Stomach (tissue), 8 donors: ENCODE measurements at regions not wholly inside any gene's neighbourhood (a gene's known extent, or its start where the extent isn't known, plus 50 kb on each side); places are given as distances from the start of the nearest gene placed in this dataset.

ENCODE experiments used
- DNase-seq, 2 donors: peaks; one replicate each; pipeline versions ENCODE4 v3.0.0 to v3.0.0-alpha.2; 2013 to 2019
- H3K27ac ChIP-seq, 5 donors: fragments of 200-600 bp in 4 of 5; sonication (generic) in 4 of 5; one replicate each; pipeline ENCODE4 v1.5.1; 2013 to 2019; ENCODE audit warnings: mild to moderate bottlenecking in 1 of 5, moderate library complexity in 1 of 5
- H3K27me3 ChIP-seq, 3 donors: fragments of 200-600 bp; sonication (generic); one replicate each; pipeline ENCODE4 v1.5.1; 2017 to 2019; ENCODE audit warnings: mixed run types in 1 of 3
- H3K36me3 ChIP-seq, 4 donors: fragments of 200-600 bp; sonication (generic); 1 replicate in 3 of 4; 2 replicates in 1 of 4; pipeline ENCODE4 v1.5.1; 2016 to 2019
- H3K4me1 ChIP-seq, 4 donors: fragments of 200-600 bp; sonication (generic); one replicate each; pipeline ENCODE4 v1.5.1; 2016 to 2019
- H3K4me3 ChIP-seq, 4 donors: fragments of 200-600 bp; sonication (generic) in 3 of 4; one replicate each; pipeline ENCODE4 v1.5.1; 2016 to 2019; ENCODE audit warnings: mild to moderate bottlenecking in 1 of 4
- H3K9me3 ChIP-seq, 4 donors: fragments of 200-600 bp; sonication (generic); one replicate each; pipeline ENCODE4 v1.5.1; 2016 to 2019
- CTCF ChIP-seq, 7 experiments: fragments of 450-650 bp in 4 of 7; fragments of 200-600 bp in 3 of 7; sonication (generic) in 3 of 7; IDR thresholded peaks; one replicate each; pipeline ENCODE4 v1.5.1; 2016 to 2019; ENCODE audit warnings: antibody characterized with exemption in 7 of 7, control low read depth in 2 of 7, mild to moderate bottlenecking in 1 of 7
- EP300 ChIP-seq: sonication (generic); formaldehyde crosslinking; IDR thresholded peaks from one replicate; pipeline ENCODE4 v1.6.1; 2017; ENCODE audit warnings: antibody characterized with exemption
- POLR2A ChIP-seq, 4 donors: fragments of 450-650 bp; IDR thresholded peaks; one replicate each; pipeline ENCODE4 v1.6.1; 2016; ENCODE audit warnings: antibody characterized with exemption in 4 of 4, control low read depth in 2 of 4, mild to moderate bottlenecking in 1 of 4, moderate library complexity in 1 of 4
- POLR2AphosphoS5 ChIP-seq, 3 donors: sonication (generic); formaldehyde crosslinking; IDR thresholded peaks; one replicate each; pipeline ENCODE4 v1.6.1; 2016; ENCODE audit warnings: antibody characterized with exemption in 3 of 3
- WGBS, 5 donors: extraction: QIAGEN DNeasy Blood & Tissue Kit in 3 of 5; methylation state at CpG; one replicate each; pipeline versions ENCODE4 v1.1.5 to v1.1.7; 2013 to 2018; 5-methylcytosine and 5-hydroxymethylcytosine counted together
- intact Hi-C: fragments of 100-400 bp; cut with DNase I; formaldehyde crosslinking; loops from one replicate; pipeline ENCODE4 v1.15.1; 2023; ENCODE audit warnings: low total_unique reads
- donor health status: healthy with polysubstance abuse.
- donor health status: Bipolar disorder and iron deficiency.
- donor health status: healthy.

- H3K4me3 ChIP-seq: no peak overlapping the region
- H3K36me3 ChIP-seq: no peaks in the 10 kb centered on the region
- no peak overlapping the region for H3K27ac ChIP-seq
- intact Hi-C loops: no loop called here
- TF ChIP-seq POLR2AphosphoS5 (IDR thresholded peaks at IDR 0.05): no peak
- TF ChIP-seq POLR2A (IDR thresholded peaks at IDR 0.05): no peak
- TF ChIP-seq EP300: no peak
- TF ChIP-seq CTCF (IDR thresholded peaks at IDR 0.05): no peak
- H3K4me1 ChIP-seq: no peaks in the 10 kb centered on the region
- H3K27me3 ChIP-seq: no peaks in the 10 kb centered on the region
- DNase-seq: no peak
- 70 to 75% (median 73%) methylated on average over 3 of the region's 3 CpGs for WGBS, 5 donors
- no peaks in the 10 kb centered on the region for H3K9me3 ChIP-seq
Measured at GRCh38 chr1:79852004-79852403, 845.5 kb upstream of the ADGRL4 start.

- no peak overlapping the region for H3K27ac ChIP-seq
- H3K36me3 ChIP-seq: no peaks in the 10 kb centered on the region
- no peaks in the 10 kb centered on the region for H3K27me3 ChIP-seq
- no peaks in the 10 kb centered on the region for H3K4me1 ChIP-seq
- DNase-seq: no peak
- WGBS, 5 donors: 76 to 92% (median 81%) methylated on average over 1 of the region's 1 CpG
- intact Hi-C loops: no loop called here
- TF ChIP-seq POLR2AphosphoS5 (IDR thresholded peaks at IDR 0.05): no peak
- no peak for TF ChIP-seq POLR2A (IDR thresholded peaks at IDR 0.05)
- no peak for TF ChIP-seq EP300
- TF ChIP-seq CTCF (IDR thresholded peaks at IDR 0.05): no peak
- no peak overlapping the region for H3K4me3 ChIP-seq
- no peaks in the 10 kb centered on the region for H3K9me3 ChIP-seq
Measured at GRCh38 chr1:79849388-79849787, 842.9 kb upstream of the ADGRL4 start.

GRCh38 chr1:79848316-79848715, 841.8 kb upstream of the ADGRL4 start:
- Histone ChIP-seq H3K27me3 (no peaks in the 10 kb centered on the region), H3K9me3 (no peaks in the 10 kb centered on the region)

DNA sequence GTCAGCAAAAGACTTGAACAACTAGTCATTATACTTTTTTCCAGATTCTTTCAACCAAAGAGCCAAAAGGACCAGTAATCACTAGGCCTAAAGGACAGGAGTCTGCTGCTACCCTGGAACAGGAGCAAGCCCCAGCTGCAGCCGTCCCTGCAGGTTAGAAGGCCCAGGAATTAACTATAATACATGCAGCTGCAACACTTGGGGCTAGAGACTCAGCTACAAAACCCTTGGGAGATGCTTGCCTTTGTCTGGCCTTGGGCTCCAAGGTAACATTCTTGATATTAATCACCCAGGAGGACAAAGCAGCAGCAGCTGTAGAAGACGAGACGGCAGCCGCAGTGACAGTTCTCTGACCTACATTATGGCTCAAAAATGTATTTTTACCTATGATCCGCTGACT, 841.2 kb upstream of the ADGRL4 start:
- intact Hi-C loops: no loop called here
- TF ChIP-seq POLR2A (IDR thresholded peaks at IDR 0.05): no peak
- TF ChIP-seq CTCF (IDR thresholded peaks at IDR 0.05): no peak
- TF ChIP-seq POLR2AphosphoS5 (IDR thresholded peaks at IDR 0.05): no peak
- no peak for TF ChIP-seq EP300

More at GRCh38 chr1:79848316-79848715, 841.8 kb upstream of the ADGRL4 start:
- no peak overlapping the region for H3K27ac ChIP-seq
- intact Hi-C loops: no loop called here
- no peak for TF ChIP-seq POLR2A (IDR thresholded peaks at IDR 0.05)
- TF ChIP-seq EP300: no peak
- no peak for TF ChIP-seq CTCF (IDR thresholded peaks at IDR 0.05)
- TF ChIP-seq POLR2AphosphoS5 (IDR thresholded peaks at IDR 0.05): no peak
- no peak overlapping the region for H3K4me3 ChIP-seq
- DNase-seq: no peak
- no peaks in the 10 kb centered on the region for H3K36me3 ChIP-seq
- no peaks in the 10 kb centered on the region for H3K4me1 ChIP-seq

More for the DNA sequence above, 841.2 kb upstream of the ADGRL4 start:
- no peaks in the 10 kb centered on the region for H3K36me3 ChIP-seq
- no peaks in the 10 kb centered on the region for H3K9me3 ChIP-seq
- 60 to 79% (median 70%) methylated on average over 5 of the region's 5 CpGs for WGBS, 5 donors
- DNase-seq: no peak
- H3K27me3 ChIP-seq: no peaks in the 10 kb centered on the region
- H3K4me1 ChIP-seq: no peaks in the 10 kb centered on the region
- no peak overlapping the region for H3K27ac ChIP-seq
- H3K4me3 ChIP-seq: no peak overlapping the region
